HK-2 (cell line): ENCODE measurements at regions not wholly inside any gene's neighbourhood (a gene's known extent, or its start where the extent isn't known, plus 50 kb on each side); places are given as distances from the start of the nearest gene placed in this dataset.

Experiments used
- DNase-seq: peaks from one replicate; pipeline ENCODE4 v3.0.0-alpha.2; 2018; ENCODE audit not compliant: unreplicated experiment

DNA sequence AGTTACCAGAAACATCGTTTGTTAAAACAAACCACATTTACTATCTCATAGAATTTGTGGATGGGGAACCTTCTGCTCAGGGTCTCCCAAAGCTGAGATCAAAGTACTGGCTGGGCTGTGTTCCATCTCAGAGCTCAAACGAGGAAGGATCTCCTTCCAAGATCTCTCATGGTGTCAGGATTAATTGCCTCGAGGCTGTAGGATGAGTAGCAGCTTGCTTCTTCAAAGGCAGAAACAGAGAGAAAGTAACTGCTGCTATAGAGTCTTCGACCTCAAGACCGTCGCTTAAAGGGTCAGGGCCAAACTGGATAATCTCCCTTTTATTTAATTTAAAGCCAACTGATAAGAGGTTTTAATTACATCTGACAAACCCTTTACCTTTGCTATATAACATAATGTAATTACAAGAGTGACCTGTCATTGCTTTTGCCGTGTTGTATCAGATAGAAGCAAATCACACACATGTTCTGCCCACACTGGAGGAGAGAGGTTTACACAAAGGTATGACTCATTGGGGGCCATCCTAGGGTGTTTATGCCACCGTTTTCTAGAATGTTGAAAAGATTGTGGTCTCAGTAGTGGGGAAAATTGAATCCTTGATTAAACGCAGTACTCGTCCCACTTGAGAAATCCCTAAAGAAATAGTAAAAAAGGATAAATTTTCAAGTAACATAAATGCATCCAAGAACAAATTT is 868.8 kb upstream of the TMEM132C start:
- DNase-seq: no peak

DNA sequence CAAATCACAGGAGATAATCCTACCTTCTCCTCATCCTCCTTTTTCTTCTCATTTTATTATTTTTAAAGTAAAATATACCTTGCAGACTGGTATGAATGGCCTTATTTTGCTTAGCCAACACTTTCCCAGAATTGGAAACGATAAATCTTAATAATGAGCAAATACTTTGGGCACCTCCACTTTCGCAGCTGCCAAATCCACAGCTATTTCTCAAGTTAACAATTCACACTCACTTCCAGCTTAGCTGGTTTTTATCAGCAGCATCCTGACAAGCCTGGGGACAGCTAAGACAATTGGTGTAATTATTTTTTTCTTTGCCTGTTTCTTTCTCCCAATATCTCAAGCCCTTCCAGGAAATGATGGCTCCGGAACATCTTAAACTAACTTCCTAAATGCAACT is 867.5 kb upstream of the TMEM132C start:
- no peak for DNase-seq

GRCh38 chr12:127400221-127400620 is 866.7 kb upstream of the TMEM132C start:
- DNase-seq: no peak

- DNase-seq: no peak
These were observed 866.0 kb upstream of the TMEM132C start for GRCh38 chr12:127401005-127401404.

DNA sequence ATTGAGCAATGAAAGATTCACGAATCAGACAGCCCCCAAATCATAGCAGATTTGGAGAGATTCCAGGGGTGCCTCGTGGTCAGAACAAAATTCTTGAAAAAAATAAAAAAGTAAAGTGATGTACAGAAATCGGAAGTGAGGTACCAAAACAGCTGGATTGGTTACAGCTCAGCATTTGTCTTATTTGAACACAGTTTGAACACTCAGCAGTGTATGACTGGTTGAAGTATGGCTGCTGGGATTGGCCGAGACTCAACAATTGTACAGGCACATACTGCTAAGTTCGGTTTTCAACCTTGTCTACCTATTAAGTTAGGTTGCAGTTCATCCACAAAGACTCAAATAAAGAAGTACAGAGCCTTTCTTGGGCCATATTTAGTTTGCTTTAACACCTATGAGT is 865.4 kb upstream of the TMEM132C start:
- no peak for DNase-seq

- DNase-seq: no peak
These were observed 855.6 kb upstream of the TMEM132C start for GRCh38 chr12:127411166-127411915.

GRCh38 chr12:127411981-127412380 is 855.0 kb upstream of the TMEM132C start:
- no peak for DNase-seq

- no peak for DNase-seq
These were observed 854.1 kb upstream of the TMEM132C start for GRCh38 chr12:127412866-127413265.

DNA sequence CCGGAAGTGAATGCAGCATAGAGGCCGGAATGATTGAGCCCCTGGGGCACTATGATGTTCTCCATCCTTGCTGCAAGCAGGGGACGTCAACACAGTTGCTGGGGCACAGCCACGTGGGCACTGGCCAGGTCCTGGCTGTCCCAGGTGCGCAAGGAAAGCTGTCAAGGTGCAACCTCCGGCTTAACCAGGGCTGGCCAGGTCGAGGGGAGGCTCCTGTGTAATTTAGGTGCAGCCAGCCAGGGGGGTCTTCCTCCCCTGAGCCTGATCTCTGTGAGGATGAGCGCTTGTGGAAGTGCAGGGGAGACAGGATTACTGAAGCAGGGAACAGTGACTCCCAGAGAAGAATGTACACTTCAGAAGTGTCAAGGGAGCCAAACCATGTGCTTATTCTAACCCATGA is 852.8 kb upstream of the TMEM132C start:
- DNase-seq: no peak

GRCh38 chr12:127414636-127415035 is 852.3 kb upstream of the TMEM132C start:
- no peak for DNase-seq

GRCh38 chr12:127416796-127417195 is 850.2 kb upstream of the TMEM132C start:
- no peak for DNase-seq

DNA sequence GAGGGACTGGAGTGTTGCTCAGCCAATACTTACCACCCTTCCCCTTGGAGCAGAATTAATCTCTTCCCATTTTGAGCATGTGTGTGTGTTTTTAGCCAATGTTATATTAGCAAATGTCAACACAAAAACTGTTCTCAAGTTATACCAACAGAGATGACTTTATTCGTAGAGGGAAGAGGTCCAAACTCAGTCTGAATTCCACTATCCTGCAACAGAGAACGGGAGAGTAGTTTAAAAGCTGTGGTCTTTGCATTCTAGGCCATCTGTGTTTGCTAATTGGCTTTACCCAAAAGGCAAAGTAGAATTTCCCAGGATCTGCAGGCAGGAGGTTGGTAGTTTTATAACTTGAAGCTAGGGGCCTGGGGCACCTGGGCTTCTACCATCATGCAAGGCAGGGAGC is 847.9 kb upstream of the TMEM132C start:
- no peak for DNase-seq

- no peak for DNase-seq
These were observed 845.4 kb upstream of the TMEM132C start for GRCh38 chr12:127421614-127422013.

DNA sequence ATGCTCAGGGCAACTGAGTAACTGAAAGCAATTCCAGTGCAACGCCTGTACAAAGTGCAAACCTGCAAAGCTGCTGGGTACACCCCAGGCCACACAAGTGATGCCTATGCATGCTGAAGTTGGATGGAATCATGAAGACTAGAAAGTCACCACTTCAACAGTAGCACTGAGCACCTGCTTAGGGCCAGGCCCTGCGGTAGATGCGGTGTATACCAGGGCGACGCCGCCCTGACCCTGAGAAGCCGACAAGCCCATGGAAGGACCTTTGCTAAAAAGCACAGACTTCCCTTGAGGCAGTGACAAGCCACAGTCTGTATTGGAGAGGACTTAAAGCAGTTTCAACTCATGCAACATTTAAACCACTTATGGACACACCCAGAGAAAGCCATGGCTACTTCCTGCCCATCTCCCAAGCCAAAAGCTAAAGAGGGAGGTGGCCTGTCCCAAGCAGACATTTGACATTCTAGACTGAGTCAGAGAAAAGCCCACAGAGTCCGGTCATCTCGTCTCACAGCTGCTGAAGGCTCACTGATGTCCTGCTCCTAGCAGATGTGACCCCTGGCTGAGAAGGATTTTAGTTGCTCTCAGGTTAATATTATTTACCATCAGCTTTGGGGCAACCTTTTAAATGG is 843.9 kb upstream of the TMEM132C start:
- DNase-seq: no peak

DNA sequence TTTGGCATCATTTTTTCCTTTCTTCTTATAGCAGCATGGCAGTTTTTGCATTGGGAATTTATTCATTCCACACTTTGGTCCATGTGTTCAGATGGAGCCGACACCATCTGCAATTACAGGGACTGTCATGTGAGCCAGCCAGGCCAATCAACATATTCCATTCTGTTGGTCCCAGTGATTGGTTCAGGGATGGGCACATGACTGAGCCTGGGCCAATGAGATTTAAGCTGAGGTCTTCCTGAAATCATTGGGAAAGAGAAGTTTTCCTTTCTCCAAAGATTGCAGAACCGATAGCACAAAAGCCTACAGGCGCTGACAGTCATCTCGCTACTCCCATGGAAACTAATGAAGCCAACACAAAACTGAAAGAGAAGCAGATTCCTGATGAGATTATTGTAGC is 841.5 kb upstream of the TMEM132C start:
- no peak for DNase-seq

GRCh38 chr12:127428420-127428819 is 838.5 kb upstream of the TMEM132C start:
- DNase-seq: no peak

DNA sequence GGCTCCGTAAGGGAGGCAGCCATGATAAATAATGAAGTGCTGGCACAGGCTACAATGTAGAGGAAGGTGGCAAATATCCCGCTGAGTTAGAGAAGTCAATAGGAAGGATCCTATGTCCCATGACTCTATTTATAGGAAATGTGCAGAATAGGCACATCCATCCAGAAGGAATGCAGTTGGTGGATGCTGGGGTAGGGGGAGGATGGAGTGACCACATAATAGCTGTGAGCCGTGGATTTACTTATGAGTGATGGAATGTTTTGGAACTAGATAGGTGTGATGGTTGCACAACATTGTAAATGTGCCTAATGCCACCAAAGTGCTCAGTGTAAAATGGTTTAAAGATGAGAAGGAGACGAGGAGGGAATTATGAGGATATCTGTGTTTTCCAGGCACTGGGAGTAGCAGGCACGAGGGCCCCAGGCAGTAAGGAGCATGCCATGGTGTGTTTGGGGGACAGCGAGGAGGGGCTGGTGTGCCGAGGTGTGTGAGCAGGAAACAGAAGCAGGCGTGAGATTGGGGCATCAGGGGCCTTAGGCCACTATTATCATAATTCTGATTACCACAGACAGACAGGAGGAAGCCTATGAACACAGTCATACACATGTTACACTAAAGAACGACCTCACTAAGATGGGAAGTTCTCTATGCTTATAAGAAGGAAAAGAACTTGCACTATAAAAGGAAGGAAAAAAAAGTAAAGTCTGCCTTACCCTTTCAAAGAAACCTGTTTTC is 837.3 kb upstream of the TMEM132C start:
- DNase-seq: no peak

- DNase-seq: no peak
These were observed 836.6 kb upstream of the TMEM132C start for GRCh38 chr12:127430401-127430800.

DNA sequence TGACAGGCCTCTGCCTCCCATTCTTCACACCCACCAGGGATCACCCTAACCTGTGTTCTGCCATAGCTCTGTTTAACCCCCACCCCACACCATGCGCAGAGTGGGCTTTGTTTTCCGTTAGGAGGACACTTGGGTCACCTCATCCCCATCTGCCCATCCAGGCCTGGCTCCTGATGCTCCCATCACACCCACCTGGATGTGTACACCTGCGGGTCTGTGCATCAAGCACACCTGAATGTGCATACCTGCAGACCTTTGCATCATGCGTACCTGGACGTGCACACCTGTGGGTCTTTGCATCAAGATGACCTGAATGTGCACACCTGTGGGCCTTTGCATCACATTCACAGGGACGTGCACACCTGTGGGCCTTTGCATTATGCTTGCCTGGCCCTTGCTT is 835.8 kb upstream of the TMEM132C start:
- no peak for DNase-seq

DNA sequence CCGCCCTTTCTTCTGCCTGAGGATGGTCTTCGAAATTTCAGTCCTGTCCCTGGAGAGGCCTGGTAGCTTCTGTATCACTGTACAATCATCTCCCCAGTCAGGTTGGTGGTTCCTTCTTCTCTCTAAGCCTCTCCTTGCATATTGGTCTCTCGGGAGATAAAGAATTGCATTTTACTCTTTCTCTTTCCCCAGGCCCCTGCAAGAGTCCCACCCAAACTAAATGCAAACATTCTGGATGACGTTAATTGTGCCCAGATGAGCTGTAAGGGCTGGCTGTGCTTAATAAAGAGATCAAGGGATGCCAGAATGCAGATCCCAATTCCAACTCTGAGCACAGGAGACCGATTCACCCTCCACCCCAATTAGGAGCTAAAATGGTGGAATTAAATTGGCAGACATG is 835.4 kb upstream of the TMEM132C start:
- no peak for DNase-seq

- DNase-seq: no peak
These were observed 831.5 kb upstream of the TMEM132C start for GRCh38 chr12:127435439-127435838.

DNA sequence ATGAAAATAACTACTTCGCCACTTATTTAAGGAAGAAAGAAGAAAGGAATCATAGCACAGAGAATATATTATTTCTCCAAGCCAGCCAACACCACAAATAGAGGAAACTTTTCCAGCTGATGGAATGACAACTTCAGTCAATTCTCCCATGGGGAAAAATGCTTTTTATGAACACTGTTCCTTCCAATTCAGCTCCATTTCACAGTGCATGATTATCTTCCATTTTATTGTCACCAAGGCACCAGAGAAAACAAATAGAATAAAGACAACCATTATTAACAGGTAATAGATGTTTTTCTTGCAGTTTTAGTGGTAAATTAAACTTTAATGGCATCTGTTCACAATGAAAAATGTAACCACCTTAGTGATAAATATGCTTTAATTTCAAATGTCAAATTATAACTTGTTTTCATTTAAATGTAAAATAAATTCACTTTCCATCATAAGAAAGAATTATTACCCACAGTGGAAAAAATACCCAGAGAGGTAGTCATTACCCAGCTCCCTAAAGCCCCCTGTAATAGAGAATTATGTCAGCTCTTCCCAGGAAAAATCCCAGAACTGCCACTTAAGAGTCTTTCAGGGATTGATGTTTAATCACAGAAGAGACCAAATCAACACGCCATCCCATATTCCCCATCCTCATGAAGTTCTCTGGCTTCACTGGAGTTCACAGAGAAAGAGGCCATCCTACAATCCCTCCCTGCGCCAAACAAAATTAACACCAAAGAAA is 828.3 kb upstream of the TMEM132C start:
- no peak for DNase-seq
